ENCODE measurements at regions not wholly inside any gene's neighbourhood (a gene's known extent, or its start where the extent isn't known, plus 50 kb on each side); places are given as distances from the start of the nearest gene placed in this dataset.

- TF ChIP-seq, protein P1, sequence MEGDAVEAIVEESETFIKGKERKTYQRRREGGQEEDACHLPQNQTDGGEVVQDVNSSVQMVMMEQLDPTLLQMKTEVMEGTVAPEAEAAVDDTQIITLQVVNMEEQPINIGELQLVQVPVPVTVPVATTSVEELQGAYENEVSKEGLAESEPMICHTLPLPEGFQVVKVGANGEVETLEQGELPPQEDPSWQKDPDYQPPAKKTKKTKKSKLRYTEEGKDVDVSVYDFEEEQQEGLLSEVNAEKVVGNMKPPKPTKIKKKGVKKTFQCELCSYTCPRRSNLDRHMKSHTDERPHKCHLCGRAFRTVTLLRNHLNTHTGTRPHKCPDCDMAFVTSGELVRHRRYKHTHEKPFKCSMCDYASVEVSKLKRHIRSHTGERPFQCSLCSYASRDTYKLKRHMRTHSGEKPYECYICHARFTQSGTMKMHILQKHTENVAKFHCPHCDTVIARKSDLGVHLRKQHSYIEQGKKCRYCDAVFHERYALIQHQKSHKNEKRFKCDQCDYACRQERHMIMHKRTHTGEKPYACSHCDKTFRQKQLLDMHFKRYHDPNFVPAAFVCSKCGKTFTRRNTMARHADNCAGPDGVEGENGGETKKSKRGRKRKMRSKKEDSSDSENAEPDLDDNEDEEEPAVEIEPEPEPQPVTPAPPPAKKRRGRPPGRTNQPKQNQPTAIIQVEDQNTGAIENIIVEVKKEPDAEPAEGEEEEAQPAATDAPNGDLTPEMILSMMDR (IDR thresholded peaks at IDR 0.05), result no peak
- TF ChIP-seq POLR2AphosphoS5 (IDR thresholded peaks at IDR 0.05) (no peak), POLR2A (IDR thresholded peaks at IDR 0.05) (no peak), EP300 (IDR thresholded peaks at IDR 0.05) (no peak)
Observed at GRCh38 chr4:119781044-119781443, 152.4 kb upstream of the PDE5A start.

All from gastroesophageal sphincter (tissue), 3 donors.